K562 (cell line): ENCODE measurements at regions not wholly inside any gene's neighbourhood (a gene's known extent, or its start where the extent isn't known, plus 50 kb on each side); places are given as distances from the start of the nearest gene placed in this dataset.

ENCODE experiments used
- ATAC-seq: fragments of 200-7000 bp; cut with Tn5 transposase; 3 replicates; pipeline ENCODE4 v1.9.1; 2020; ENCODE audit warnings: moderate library complexity
- BruUV-seq: library from RNA; stranded (reverse); fragments of 400-500 nt; replicated peaks from 2 replicates; lab custom pipeline; 2021; lab: Mats Ljungman, UMichigan
- CTCF ChIA-PET: fragments of 300-600 bp; formaldehyde crosslinking; extraction: SDS; loops from one replicate; lab custom pipeline; 2021; ENCODE audit warnings: low intra/inter-chr PET ratio; lab: Yijun Ruan, JAX
- POLR2A ChIA-PET: fragments of 300-600, 350-650 bp; sonication (Branson Sonifier 250); formaldehyde crosslinking; extraction: SDS; loops from one replicate; lab custom pipeline; 2021; ENCODE audit warnings: antibody characterized with exemption, inconsistent platforms; lab: Yijun Ruan, JAX
- DNase-seq, 4 experiments: peaks; one replicate each; pipeline versions ENCODE4 v3.0.0 to v3.0.0-alpha.2; 2011 to 2018; ENCODE audit warnings: low spot score in 3 of 4, mixed read lengths in 3 of 4; ENCODE audit errors: extremely low read depth in 1 of 4
- FAIRE-seq: peaks from 2 replicates; lab custom pipeline; 2011; peaks lifted over from hg19 to GRCh38; lab: Jason Lieb, UNC
- H2AFZ ChIP-seq: 2 replicates; pipeline ENCODE4 v1.6.0; 2011; ENCODE audit warnings: low read depth, low read length, control low read depth, inconsistent platforms
- H3K27ac ChIP-seq: fragments of 200-600 bp; 3 replicates; pipeline ENCODE4 v1.8.0; 2011; ENCODE audit warnings: low read depth, mild to moderate bottlenecking, control low read depth, inconsistent platforms, low read length, moderate library complexity, mixed read lengths; ENCODE audit errors: extremely low read depth
- H3K27me3 ChIP-seq, 2 experiments: fragments of 300-600 bp in 1 of 2; 2 replicates in 1 of 2; 3 replicates in 1 of 2; pipeline versions ENCODE4 v1.6.0 to v1.8.0; 2011; ENCODE audit warnings: inconsistent platforms in 2 of 2, low read length in 2 of 2, mild to moderate bottlenecking in 1 of 2, mixed read lengths in 1 of 2, moderate library complexity in 1 of 2; ENCODE audit not compliant: control insufficient read depth in 2 of 2, insufficient read depth in 2 of 2
- H3K36me3 ChIP-seq: fragments of 300-600 bp; 3 replicates; pipeline ENCODE4 v1.8.0; 2011; ENCODE audit warnings: mild to moderate bottlenecking, low read length, inconsistent platforms; ENCODE audit not compliant: control insufficient read depth, insufficient read depth
- H3K4me1 ChIP-seq, 2 experiments: fragments of 200-600 bp in 1 of 2; replicated peaks in 1 of 2; 2 replicates in 1 of 2; 3 replicates in 1 of 2; pipeline versions ENCODE4 v1.5.1 to v1.8.0; 2011; ENCODE audit warnings: inconsistent platforms in 2 of 2, low read length in 2 of 2, mild to moderate bottlenecking in 1 of 2, mixed read lengths in 1 of 2, moderate library complexity in 1 of 2; ENCODE audit not compliant: control insufficient read depth in 2 of 2, insufficient read depth in 2 of 2
- H3K4me2 ChIP-seq: 2 replicates; pipeline ENCODE4 v1.6.1; 2011; ENCODE audit warnings: low read length, control low read depth, inconsistent platforms, mixed read lengths; ENCODE audit not compliant: insufficient read depth
- H3K4me3 ChIP-seq: fragments of 200-600 bp; sonication (generic), shearing (Covaris generic); 2 replicates; pipeline ENCODE4 v1.5.1; 2016; ENCODE audit warnings: control low read depth, inconsistent platforms
- H3K79me2 ChIP-seq: fragments of 200-600 bp; 3 replicates; pipeline ENCODE4 v1.8.0; 2011; ENCODE audit warnings: low read length, inconsistent platforms; ENCODE audit not compliant: control insufficient read depth, insufficient read depth
- H3K9ac ChIP-seq, 2 experiments: 2 replicates each; pipeline versions ENCODE4 v1.6.0 to v1.6.1; 2011; ENCODE audit warnings: low read depth in 2 of 2, low read length in 2 of 2, control low read depth in 1 of 2, inconsistent platforms in 1 of 2, mild to moderate bottlenecking in 1 of 2, mixed read lengths in 1 of 2; ENCODE audit not compliant: insufficient read depth in 1 of 2
- H3K9me1 ChIP-seq: one replicate; pipeline ENCODE4 v1.6.0; 2011; ENCODE audit warnings: inconsistent platforms, mild to moderate bottlenecking, low read length, moderate library complexity; ENCODE audit not compliant: control insufficient read depth, insufficient read depth
- H3K9me3 ChIP-seq: replicated peaks from 2 replicates; pipeline ENCODE4 v1.5.1; 2011; ENCODE audit warnings: low read depth, low read length, inconsistent platforms; ENCODE audit not compliant: control insufficient read depth, insufficient read depth
- H4K20me1 ChIP-seq: replicated peaks from 2 replicates; pipeline ENCODE4 v1.6.1; 2011; ENCODE audit warnings: low read length, inconsistent platforms, mixed read lengths; ENCODE audit not compliant: control insufficient read depth, insufficient read depth
- GTF2A2 ChIP-seq: IDR thresholded peaks from 2 replicates; pipeline ENCODE4 v1.6.1; 2016; ENCODE audit warnings: mild to moderate bottlenecking, missing genetic modification characterization, missing compliant biosample characterization
- MTA3 ChIP-seq: fragments of 450-650 bp; formaldehyde crosslinking; IDR thresholded peaks from 2 replicates; pipeline ENCODE4 v1.6.1; 2017; ENCODE audit warnings: mild to moderate bottlenecking, borderline replicate concordance
- PML ChIP-seq: IDR thresholded peaks from 2 replicates; pipeline ENCODE4 v1.6.1; 2012; ENCODE audit warnings: low read length, inconsistent platforms
- SMARCA4 ChIP-seq: fragments of 450-650 bp; IDR thresholded peaks from 2 replicates; pipeline ENCODE4 v1.6.1; 2016
- WGBS: fragments of 100-300 bp; shearing (Covaris generic); methylation state at CpG from one replicate; pipeline ENCODE4 v1.1.6; 2016; ENCODE audit warnings: low coverage, mixed read lengths; ENCODE audit not compliant: insufficient coverage; ENCODE audit errors: missing lambda C conversion rate; 5-methylcytosine and 5-hydroxymethylcytosine counted together
- in situ Hi-C: fragments of 300-500 bp; cut with MboI; formaldehyde crosslinking; loops from 4 replicates; pipeline ENCODE4 v1.15.0; 2018; ENCODE audit warnings: inconsistent platforms, mixed read lengths
- intact Hi-C: fragments of 100-400 bp; cut with micrococcal nuclease; formaldehyde crosslinking; loops from 2 replicates; pipeline ENCODE4 v1.14.2; 2022
- TF ChIP-seq, protein P1 (sequence below): sonication (generic); formaldehyde crosslinking; IDR thresholded peaks from 2 replicates; pipeline ENCODE4 v1.9.0; 2022; ENCODE audit warnings: mild to moderate bottlenecking, missing genetic modification reagents

GRCh38 chr16:11488304-11488703 lies 98.4 kb downstream of the LITAF start:
- H3K4me1 ChIP-seq = peaks cover 2 to 6% of the 10 kb centered on the region in 2 experiments; a peak in 3 of 5 replicates
- H3K27ac ChIP-seq = no peak overlapping the region
- H3K79me2 ChIP-seq = peaks cover 6% of the 10 kb centered on the region; the same call in 2 of the 3 replicates
- TF ChIP-seq MTA3 = no peak
- TF ChIP-seq PML = no peak
- TF ChIP-seq SMARCA4 = no peak
- no peak for TF ChIP-seq GTF2A2
- TF ChIP-seq, protein P1, sequence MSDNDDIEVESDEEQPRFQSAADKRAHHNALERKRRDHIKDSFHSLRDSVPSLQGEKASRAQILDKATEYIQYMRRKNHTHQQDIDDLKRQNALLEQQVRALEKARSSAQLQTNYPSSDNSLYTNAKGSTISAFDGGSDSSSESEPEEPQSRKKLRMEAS = no peak
- ATAC-seq (no peak), FAIRE-seq (no peak), DNase-seq (no peak)
- H3K4me3 ChIP-seq = no peak overlapping the region
- H3K9me3 ChIP-seq = 0 out of 2 replicates have a peak, but pooled peaks cover 2% of the 10 kb centered on the region
- no TSS peak for BruUV-seq
- intact Hi-C loops (no loop called here), in situ Hi-C loops (no loop called here)
- H3K4me2 ChIP-seq = no peak overlapping the region
- no peak overlapping the region for H2AFZ ChIP-seq
- ChIA-PET POLR2A (no interaction called here), CTCF (no interaction called here)
- H3K27me3 ChIP-seq = no peaks in the 10 kb centered on the region; a peak in 1 of 5 replicates
- no peak overlapping the region for H3K9ac ChIP-seq
- H3K9me1 ChIP-seq = no peaks in the 10 kb centered on the region
- no peaks in the 10 kb centered on the region for H3K36me3 ChIP-seq
- H4K20me1 ChIP-seq = no peaks in the 10 kb centered on the region
- 21% methylated on average over 2 of the region's 2 CpGs for WGBS

- in situ Hi-C loops = no loop called here
- Histone ChIP-seq H3K4me3 (no peak overlapping the region), H3K4me2 (no peak overlapping the region), H3K9me1 (no peaks in the 10 kb centered on the region), H3K36me3 (no peaks in the 10 kb centered on the region), H3K9me3 (0 out of 2 replicates have a peak, but pooled peaks cover 2% of the 10 kb centered on the region), H4K20me1 (no peaks in the 10 kb centered on the region), H3K27ac (no peak overlapping the region), H3K9ac (peak overlapping the region in 1 of 2 experiments; percentile 45; a peak in 2 of 4 replicates), H3K27me3 (no peaks in the 10 kb centered on the region; a peak in 1 of 5 replicates), H3K4me1 (peaks cover 11 to 15% of the 10 kb centered on the region in 2 experiments; a peak in 3 of 5 replicates), H3K79me2 (peaks cover 8% of the 10 kb centered on the region; the same call in 2 of the 3 replicates), H2AFZ (no peak overlapping the region)
- FAIRE-seq (no peak), DNase-seq (no peak), ATAC-seq (no peak)
- intact Hi-C loops = no loop called here
- 40% methylated on average over 6 of the region's 6 CpGs for WGBS
- ChIA-PET POLR2A (no interaction called here), CTCF (no interaction called here)
- BruUV-seq = no TSS peak
These were observed 95.2 kb downstream of the LITAF start for GRCh38 chr16:11491524-11491923.
